ENCODE measurements at regions not wholly inside any gene's neighbourhood (a gene's known extent, or its start where the extent isn't known, plus 50 kb on each side); places are given as distances from the start of the nearest gene placed in this dataset.

GRCh38 chr12:114944736-114945135, 260.8 kb upstream of the TBX3 start:
- TF ChIP-seq SP1 (IDR thresholded peaks at IDR 0.05) = no peak
- TF ChIP-seq FOXM1 (IDR thresholded peaks at IDR 0.05; ENCODE audit: borderline replicate concordance) = no peak
- no peak for TF ChIP-seq LEF1 (IDR thresholded peaks at IDR 0.05; ENCODE audit: borderline replicate concordance)
- TF ChIP-seq ARNT (IDR thresholded peaks at IDR 0.05) = no peak
- no peak for TF ChIP-seq FOXA1 (IDR thresholded peaks at IDR 0.05)
- TF ChIP-seq FOXK2 (IDR thresholded peaks at IDR 0.05) = no peak
- no peak for TF ChIP-seq SUZ12 (IDR thresholded peaks at IDR 0.05)
- TF ChIP-seq BHLHE40 (IDR thresholded peaks at IDR 0.05; ENCODE audit: borderline replicate concordance) = no peak
- no peak for TF ChIP-seq TARDBP (IDR thresholded peaks at IDR 0.05)
- TF ChIP-seq ZNF384 (IDR thresholded peaks at IDR 0.05) = no peak
- TF ChIP-seq PKNOX1 (IDR thresholded peaks at IDR 0.05) = no peak
